CD4-positive, alpha-beta T cell treated with Interleukin-6 for 4 hours (primary cell): ENCODE measurements at regions not wholly inside any gene's neighbourhood (a gene's known extent, or its start where the extent isn't known, plus 50 kb on each side); places are given as distances from the start of the nearest gene placed in this dataset.

ENCODE experiments used
- DNase-seq: peaks from one replicate; pipeline ENCODE4 v3.0.0-alpha.2; 2020; ENCODE audit warnings: mixed read lengths

DNA sequence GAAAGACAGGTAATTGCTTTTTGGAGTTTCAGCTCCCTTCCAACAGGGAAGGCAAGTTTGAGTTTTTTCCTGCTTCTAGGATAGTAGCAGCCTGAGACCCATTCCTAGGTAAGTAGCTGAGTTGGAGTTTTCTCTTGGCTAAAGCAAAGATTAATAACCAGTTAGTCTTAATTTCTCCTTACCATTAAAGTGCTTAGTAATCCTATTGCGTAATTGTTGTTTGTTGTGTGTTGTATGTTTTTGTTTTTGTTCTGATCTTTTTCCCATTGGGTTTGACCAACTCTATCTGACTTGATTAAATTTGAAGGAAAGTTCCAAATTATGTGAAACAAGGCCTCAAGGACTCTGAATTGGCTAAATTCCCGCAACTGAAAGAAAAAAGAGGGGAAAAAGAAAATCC, 83.5 kb downstream of the TBX22 start:
- no peak for DNase-seq

DNA sequence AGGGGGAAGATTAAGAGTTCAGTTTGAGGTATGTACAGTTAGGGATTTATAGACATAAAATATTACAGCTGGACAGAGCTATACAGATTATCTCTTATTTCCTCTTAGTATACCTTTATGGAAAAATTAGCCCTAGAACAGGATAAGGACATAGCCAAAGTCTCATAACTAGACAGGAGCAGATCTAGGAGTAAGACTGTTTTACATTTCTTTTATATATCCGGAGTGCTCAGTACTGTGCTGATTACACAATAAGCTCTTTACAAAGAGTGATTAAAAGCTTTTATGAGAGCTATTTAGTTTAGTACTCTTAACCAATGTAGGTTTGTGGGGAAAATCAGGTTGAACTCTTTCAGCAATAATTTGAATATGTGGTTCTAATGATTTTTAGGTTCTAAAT, 105.8 kb downstream of the TBX22 start:
- no peak for DNase-seq

DNA sequence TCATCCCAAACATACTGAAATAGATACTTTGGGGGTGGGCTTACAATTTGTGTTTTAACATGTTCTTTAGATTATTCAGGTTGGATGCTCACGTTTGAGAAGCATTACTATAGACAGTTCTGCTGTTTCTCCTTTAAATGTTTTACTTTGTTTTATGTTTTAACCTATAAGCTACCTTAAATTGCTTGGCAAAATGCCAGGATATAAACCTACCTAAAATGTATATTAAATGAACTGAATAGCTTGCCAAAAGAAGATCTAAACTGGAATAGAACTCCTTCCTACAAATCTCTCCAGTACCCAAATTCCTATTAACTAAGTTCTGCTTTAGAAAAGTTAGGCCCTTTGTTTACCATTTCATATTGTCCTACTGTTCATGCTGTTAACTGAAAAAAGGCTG, 124.4 kb downstream of the TBX22 start:
- DNase-seq: no peak

- no peak for DNase-seq
Measured at GRCh38 chrX:80139564-80139963, 125.0 kb downstream of the TBX22 start.

GRCh38 chrX:80170581-80170980, 156.0 kb downstream of the TBX22 start:
- DNase-seq: no peak

DNA sequence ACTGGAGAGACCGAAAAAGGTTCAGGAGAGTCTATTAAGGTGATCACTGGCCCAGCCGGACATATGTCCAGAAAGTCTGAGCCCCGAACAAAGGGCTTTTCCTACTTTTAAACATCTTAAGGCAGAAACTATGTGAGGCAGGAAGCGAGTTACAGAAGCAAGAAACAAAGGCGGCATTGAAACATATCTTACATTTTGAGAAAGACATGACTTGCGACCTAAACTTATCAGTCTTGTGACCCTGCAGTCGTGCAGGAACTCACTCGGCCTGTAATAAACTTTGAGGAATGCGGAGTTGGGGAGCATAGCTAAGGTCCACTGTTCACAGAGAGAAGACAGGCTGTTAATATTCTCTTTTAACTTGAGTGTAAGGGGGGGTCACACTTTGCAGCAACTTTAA, 158.7 kb downstream of the TBX22 start:
- no peak for DNase-seq

GRCh38 chrX:80174925-80175574, 160.5 kb downstream of the TBX22 start:
- no peak for DNase-seq

DNA sequence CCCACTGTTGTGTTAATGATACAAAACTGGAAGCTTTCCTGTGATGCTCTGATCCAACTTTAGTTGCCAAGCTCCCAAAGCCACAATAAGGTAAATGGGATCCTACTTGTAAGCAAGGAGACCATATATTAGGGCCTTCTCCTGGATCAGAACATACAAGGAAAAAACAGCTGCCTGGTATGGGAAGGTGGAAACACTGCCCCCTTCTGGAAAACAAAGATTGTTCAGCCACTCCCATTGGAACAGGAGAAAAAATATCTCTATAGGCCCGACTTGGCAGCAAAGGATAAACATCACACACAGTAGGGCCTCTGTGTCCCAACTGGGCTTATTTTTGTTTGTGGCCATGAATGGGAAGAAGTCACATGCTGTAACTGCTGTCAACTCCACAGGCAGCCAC, 166.5 kb downstream of the TBX22 start:
- DNase-seq: no peak

DNA sequence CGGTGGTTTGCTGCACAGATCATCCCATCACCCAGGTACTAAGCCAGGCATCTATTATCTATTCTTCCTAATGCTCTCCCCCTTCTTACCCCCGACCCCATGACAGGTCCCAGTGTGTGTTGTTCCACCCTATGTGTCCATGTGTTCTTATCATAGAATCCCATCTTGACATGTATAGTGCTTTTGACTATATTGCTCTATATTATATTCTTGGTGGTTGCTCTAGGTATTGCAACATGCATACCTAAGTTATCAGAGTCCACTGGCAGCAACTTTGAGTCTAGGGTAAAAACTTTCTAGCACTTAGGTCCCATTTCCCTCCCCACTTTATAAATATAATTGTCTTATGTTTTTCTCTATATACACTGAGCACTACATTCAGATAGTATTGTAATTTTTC, 170.3 kb downstream of the TBX22 start:
- no peak for DNase-seq

DNA sequence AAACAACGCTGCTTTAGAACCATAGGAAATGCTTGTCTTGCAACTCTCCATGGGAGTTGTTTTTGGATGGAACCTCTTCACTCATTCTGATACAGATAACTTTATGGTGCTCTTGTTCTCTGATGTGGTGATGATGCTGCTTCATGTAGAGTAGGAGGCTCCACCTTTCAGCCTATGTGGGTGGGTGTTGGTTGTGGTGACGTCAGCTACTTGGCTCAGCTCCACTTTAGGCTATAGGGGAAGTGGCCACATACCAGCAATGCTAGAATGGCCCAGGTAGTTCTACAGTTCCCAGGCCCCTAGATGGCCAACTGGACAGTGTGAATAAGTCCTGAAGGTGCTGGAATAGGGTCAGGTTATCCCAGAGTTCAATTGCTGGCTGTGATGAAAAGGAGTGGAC, 192.1 kb downstream of the TBX22 start:
- no peak for DNase-seq

- no peak for DNase-seq
Measured at GRCh38 chrX:80207327-80207726, 192.8 kb downstream of the TBX22 start.

DNA sequence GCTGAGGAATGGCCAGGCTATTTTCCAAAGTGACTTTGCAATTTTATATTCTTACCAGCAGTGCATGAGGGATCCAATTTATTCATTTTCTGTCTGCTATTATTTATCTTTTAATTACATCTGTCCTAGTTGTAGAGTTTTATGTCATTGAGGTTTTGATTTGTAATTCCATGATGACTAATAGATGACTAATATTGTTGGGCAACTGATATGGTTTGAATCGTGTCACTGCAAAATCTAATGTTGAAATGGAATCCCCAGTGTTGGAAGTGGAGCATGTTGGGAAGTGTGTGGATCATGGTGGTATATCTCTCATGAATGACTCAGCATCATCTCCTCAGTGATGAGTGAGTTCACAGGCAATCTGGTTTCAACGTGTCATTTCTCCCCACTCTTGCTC, 201.5 kb downstream of the TBX22 start:
- DNase-seq: no peak

GRCh38 chrX:80223982-80224579, 196.2 kb upstream of the TENT5D start:
- no peak for DNase-seq

GRCh38 chrX:80229626-80230025, 190.6 kb upstream of the TENT5D start:
- DNase-seq: no peak

DNA sequence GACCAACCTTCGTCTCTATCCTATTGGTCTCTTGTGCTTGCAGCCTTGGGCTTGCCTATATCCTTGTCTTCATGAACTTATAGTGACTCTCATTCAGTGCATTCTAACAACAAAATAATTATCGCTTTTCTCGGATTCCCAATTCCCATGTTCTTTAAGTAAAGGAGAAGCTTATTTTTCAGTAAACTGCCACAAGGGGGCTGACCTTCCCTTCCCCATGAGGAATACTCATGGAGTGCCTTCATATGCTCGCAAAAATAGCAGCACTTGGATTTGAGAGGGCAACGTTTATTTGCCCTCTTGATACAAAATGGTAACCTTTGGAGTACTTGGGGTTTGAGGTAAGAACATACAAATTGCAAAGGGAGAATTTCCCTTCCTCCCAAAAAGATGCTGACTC, 183.2 kb upstream of the TENT5D start:
- no peak for DNase-seq

DNA sequence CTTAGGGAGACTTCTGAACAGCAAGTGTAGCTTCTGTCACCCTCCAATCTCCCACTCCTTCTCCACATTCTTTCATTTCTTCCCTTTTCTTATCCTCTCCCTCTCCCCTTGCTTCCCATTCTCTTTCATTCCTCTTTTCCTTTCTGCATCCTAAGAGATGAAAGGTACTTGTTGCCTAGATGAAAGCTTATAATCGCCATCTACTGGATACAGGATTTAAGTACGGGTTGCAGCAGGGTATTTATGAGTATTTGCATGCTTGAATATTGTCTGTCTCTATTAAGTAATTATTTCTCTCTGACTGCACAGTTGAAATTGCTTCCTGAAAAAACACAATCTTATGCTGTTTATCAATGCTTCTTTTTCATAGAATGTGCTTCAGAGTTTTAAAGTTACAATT, 174.0 kb upstream of the TENT5D start:
- no peak for DNase-seq

- no peak for DNase-seq
Measured at GRCh38 chrX:80266287-80266686, 154.0 kb upstream of the TENT5D start.

DNA sequence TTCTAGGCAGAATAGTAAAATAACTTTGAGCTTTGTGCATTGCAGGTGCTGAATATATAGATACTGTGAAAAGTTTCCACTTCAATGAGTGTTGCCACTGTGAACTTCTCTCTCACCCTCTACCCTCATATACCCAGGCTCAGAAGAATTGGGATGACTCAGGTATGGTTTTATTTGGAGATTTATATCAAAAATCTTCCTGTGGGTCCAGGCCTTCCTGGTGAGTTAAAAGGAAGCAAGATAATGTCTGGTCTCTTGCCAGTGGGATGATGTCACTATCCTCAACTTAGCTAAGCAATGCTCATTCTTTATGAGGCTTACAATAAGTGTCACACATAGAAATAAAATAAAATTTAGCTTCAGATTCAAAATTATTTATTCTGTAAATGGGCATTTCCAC, 153.3 kb upstream of the TENT5D start:
- no peak for DNase-seq

DNA sequence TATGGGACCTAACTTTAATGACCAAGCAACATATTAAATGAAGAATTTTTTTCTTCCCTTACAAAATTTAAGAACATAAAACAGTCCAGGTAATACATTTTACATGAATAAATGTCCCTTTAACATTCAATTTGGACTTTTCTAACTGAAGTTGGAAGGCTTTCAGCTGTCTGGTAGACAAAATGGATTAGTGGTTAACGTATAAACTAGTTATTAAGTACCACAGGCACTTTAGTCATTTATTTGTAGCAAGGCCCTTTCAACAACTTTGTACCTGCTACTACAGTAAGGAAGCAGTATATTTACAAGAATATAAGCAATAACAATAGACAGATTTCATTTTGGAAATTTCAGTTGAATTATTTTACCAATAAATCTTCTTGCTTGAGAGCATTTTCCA, 152.5 kb upstream of the TENT5D start:
- DNase-seq: no peak

DNA sequence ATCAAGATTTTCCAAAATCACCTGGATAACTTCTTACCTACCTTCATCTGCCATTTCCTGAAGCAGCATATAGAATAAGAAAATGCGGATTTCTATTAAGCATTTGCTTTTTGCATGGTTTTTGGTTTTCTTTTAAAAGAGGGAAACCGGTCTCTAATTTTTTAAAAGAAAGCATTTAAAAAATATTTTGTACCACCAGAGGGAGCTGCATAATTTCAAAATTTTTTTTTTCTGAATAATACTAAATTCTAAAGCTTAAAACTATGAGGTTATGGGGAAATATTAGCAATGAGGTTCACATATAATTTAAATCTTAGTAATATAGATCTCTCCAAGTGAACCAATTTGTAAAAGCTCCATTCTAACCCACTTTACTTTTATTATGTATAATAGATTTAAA, 137.7 kb upstream of the TENT5D start:
- DNase-seq: no peak

DNA sequence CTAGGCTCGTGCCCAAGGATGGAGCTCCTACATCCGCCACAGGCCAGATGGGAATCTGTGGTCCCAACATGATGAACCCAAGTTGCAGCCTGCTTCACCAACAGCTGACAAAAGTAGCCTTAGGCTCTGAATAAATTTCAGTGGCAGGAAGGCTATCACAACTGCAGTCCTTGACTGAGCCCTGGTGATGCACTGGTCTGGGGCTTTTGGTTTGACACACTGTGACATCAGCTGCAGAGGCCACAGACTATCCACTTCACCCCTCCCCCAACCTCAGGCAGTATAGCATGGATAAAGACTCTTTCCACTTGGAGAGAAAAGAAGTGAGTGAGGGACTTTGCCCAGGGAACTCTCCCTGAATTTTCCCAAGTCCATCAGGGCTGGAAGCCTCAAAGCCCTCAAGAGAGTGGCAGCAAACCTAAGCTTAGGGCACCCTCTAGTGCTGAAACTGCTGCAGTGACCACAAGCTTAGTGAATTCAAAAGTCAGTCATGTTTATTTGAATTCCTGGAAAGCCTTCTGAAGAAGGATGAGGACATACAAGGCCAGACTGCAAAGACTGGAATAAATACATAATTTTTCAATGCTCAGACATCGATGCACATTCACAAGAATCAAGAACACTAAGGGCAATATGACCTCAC, 135.0 kb upstream of the TENT5D start:
- DNase-seq: no peak

DNA sequence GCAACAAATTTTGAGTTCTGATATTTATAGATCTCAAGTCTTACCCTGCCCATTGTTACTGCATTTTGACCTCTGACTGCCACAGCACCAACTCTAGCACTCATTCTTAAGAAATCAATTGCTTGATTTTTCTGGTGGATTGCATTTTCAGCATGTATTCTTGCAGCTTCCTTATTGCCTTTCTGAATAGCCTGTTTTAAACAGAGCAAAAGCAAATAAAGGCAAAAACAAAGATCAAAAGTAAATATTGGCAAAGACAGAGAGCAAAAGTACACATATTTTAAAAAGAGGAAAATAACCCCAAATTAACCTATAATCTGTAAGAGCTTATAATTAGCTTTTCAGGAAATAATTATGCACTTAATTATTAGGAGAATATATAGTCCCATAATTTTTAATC, 129.4 kb upstream of the TENT5D start:
- DNase-seq: no peak

- DNase-seq: no peak
Measured at GRCh38 chrX:80293354-80293753, 126.9 kb upstream of the TENT5D start.

DNA sequence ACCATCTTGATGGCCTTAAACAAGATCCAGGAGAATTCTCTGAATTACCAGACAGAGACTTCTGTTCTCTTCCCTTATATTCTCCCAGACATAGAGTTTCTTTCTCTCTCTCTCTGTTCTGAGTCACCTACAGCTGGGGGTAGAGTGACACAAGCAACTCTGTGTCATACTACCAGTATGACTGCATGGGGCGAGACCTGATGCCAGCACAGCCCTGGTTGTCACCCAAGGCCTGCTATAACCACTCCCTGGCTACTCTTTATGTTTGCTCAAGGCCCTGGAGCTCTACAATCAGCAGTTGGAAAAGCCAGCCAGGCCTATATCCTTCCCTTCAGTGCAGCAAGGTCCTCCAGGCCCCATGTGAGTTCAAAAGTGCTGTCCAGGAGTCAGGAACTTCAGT, 114.2 kb upstream of the TENT5D start:
- DNase-seq: no peak

DNA sequence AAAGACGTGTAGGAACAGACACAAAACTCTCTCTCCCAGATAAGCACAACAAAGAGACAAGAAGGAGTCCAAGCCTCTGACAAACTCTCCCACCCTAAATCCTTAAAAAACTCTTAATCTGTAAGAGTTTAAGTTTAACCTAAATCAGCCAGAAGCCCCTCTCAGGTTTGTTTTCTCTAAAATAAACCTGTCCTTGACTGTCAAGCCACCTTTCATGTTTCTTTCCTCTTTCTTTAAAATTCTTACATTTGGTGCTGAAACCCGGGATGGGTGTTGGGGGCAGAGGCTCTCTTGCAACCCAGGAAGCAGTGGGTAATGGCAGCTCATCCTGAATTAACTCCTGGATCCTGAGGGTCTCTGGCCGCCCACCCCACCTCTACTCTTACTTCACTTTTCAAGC, 107.8 kb upstream of the TENT5D start:
- DNase-seq: no peak
